ENCODE measurements at regions not wholly inside any gene's neighbourhood (a gene's known extent, or its start where the extent isn't known, plus 50 kb on each side); places are given as distances from the start of the nearest gene placed in this dataset.
"Not testable (repeated sequence)": the region's sequence is repeated elsewhere in the genome, so short reads cannot be mapped to it uniquely, and the experiment has no call there.

- H3K4me3 Mint-ChIP-seq: no peak overlapping the region
- H3K36me3 Mint-ChIP-seq (ENCODE audit: low read depth): no peaks in the 10 kb centered on the region
- DNase-seq: no peak
- TF ChIP-seq CTCF (IDR thresholded peaks at IDR 0.05): no peak
- H3K27me3 Mint-ChIP-seq (ENCODE audit: low read depth, poor library complexity): no peaks in the 10 kb centered on the region
- H3K4me1 Mint-ChIP-seq: no peaks in the 10 kb centered on the region
- H3K9me3 Mint-ChIP-seq: no peaks in the 10 kb centered on the region
- no peak overlapping the region for H3K27ac Mint-ChIP-seq
Measured at GRCh38 chr15:44836094-44836493, 99.8 kb downstream of the TRIM69 start.

- DNase-seq; H3K36me3 Mint-ChIP-seq (ENCODE audit: low read depth); H3K27me3 Mint-ChIP-seq (ENCODE audit: low read depth, poor library complexity); H3K27ac Mint-ChIP-seq; H3K4me3 Mint-ChIP-seq; H3K4me1 Mint-ChIP-seq; H3K9me3 Mint-ChIP-seq: not testable (repeated sequence)
Measured at GRCh38 chr15:44838929-44839328, 102.6 kb downstream of the TRIM69 start.

GRCh38 chr15:44841762-44842161, 105.4 kb downstream of the TRIM69 start:
- not testable (repeated sequence) for H3K9me3 Mint-ChIP-seq; H3K4me1 Mint-ChIP-seq; H3K36me3 Mint-ChIP-seq (ENCODE audit: low read depth); DNase-seq; H3K4me3 Mint-ChIP-seq; H3K27ac Mint-ChIP-seq; H3K27me3 Mint-ChIP-seq (ENCODE audit: low read depth, poor library complexity)

GRCh38 chr15:44842883-44843282, 106.6 kb downstream of the TRIM69 start:
- not testable (repeated sequence) for H3K4me1 Mint-ChIP-seq; H3K4me3 Mint-ChIP-seq; DNase-seq; H3K36me3 Mint-ChIP-seq (ENCODE audit: low read depth); H3K27me3 Mint-ChIP-seq (ENCODE audit: low read depth, poor library complexity); H3K9me3 Mint-ChIP-seq; H3K27ac Mint-ChIP-seq

GRCh38 chr15:44844936-44845335, 108.6 kb downstream of the TRIM69 start:
- H3K27me3 Mint-ChIP-seq (ENCODE audit: low read depth, poor library complexity); H3K36me3 Mint-ChIP-seq (ENCODE audit: low read depth); H3K4me1 Mint-ChIP-seq; H3K9me3 Mint-ChIP-seq; H3K27ac Mint-ChIP-seq; H3K4me3 Mint-ChIP-seq; DNase-seq: not testable (repeated sequence)

GRCh38 chr15:44846156-44846555, 109.8 kb downstream of the TRIM69 start:
- H3K27me3 Mint-ChIP-seq (ENCODE audit: low read depth, poor library complexity); H3K4me3 Mint-ChIP-seq; DNase-seq; H3K4me1 Mint-ChIP-seq; H3K36me3 Mint-ChIP-seq (ENCODE audit: low read depth); H3K27ac Mint-ChIP-seq; H3K9me3 Mint-ChIP-seq: not testable (repeated sequence)

GRCh38 chr15:44847555-44847954, 108.9 kb upstream of the TERB2 start:
- not testable (repeated sequence) for H3K9me3 Mint-ChIP-seq; H3K36me3 Mint-ChIP-seq (ENCODE audit: low read depth); H3K4me3 Mint-ChIP-seq; H3K27ac Mint-ChIP-seq; H3K27me3 Mint-ChIP-seq (ENCODE audit: low read depth, poor library complexity); DNase-seq; H3K4me1 Mint-ChIP-seq

GRCh38 chr15:44848859-44849258, 107.6 kb upstream of the TERB2 start:
- H3K27ac Mint-ChIP-seq; DNase-seq; H3K4me3 Mint-ChIP-seq; H3K27me3 Mint-ChIP-seq (ENCODE audit: low read depth, poor library complexity); H3K9me3 Mint-ChIP-seq; H3K36me3 Mint-ChIP-seq (ENCODE audit: low read depth): not testable (repeated sequence)
- H3K4me1 Mint-ChIP-seq: peaks cover 13% of the 10 kb centered on the region

- DNase-seq; H3K4me3 Mint-ChIP-seq; H3K27ac Mint-ChIP-seq; H3K9me3 Mint-ChIP-seq; H3K36me3 Mint-ChIP-seq (ENCODE audit: low read depth): not testable (repeated sequence)
- Mint-ChIP-seq H3K27me3 (ENCODE audit: low read depth, poor library complexity) (peaks cover 13% of the 10 kb centered on the region), H3K4me1 (peaks cover 13% of the 10 kb centered on the region)
Measured at GRCh38 chr15:44849701-44850403, 106.6 kb upstream of the TERB2 start.

GRCh38 chr15:44853304-44853950, 103.1 kb upstream of the TERB2 start:
- not testable (repeated sequence) for H3K36me3 Mint-ChIP-seq (ENCODE audit: low read depth); H3K27me3 Mint-ChIP-seq (ENCODE audit: low read depth, poor library complexity); H3K27ac Mint-ChIP-seq; H3K9me3 Mint-ChIP-seq; H3K4me3 Mint-ChIP-seq
- peaks cover 13% of the 10 kb centered on the region for H3K4me1 Mint-ChIP-seq
- DNase-seq: peak; percentile 71
- peak; percentile 84 for TF ChIP-seq CTCF (IDR thresholded peaks at IDR 0.05)

- H3K27me3 Mint-ChIP-seq (ENCODE audit: low read depth, poor library complexity); H3K27ac Mint-ChIP-seq; H3K36me3 Mint-ChIP-seq (ENCODE audit: low read depth); H3K4me3 Mint-ChIP-seq; H3K9me3 Mint-ChIP-seq; DNase-seq: not testable (repeated sequence)
- peaks cover 13% of the 10 kb centered on the region for H3K4me1 Mint-ChIP-seq
Measured at GRCh38 chr15:44854696-44855095, 101.8 kb upstream of the TERB2 start.

GRCh38 chr15:44856284-44856683, 100.2 kb upstream of the TERB2 start:
- not testable (repeated sequence) for H3K36me3 Mint-ChIP-seq (ENCODE audit: low read depth); H3K27me3 Mint-ChIP-seq (ENCODE audit: low read depth, poor library complexity); H3K27ac Mint-ChIP-seq; DNase-seq; H3K4me3 Mint-ChIP-seq; H3K9me3 Mint-ChIP-seq
- H3K4me1 Mint-ChIP-seq: peaks cover 13% of the 10 kb centered on the region

GRCh38 chr15:44857164-44857710, 99.2 kb upstream of the TERB2 start:
- Mint-ChIP-seq H3K4me1 (peaks cover 10% of the 10 kb centered on the region), H3K9me3 (peaks cover 14% of the 10 kb centered on the region)
- DNase-seq; H3K27ac Mint-ChIP-seq; H3K36me3 Mint-ChIP-seq (ENCODE audit: low read depth); H3K27me3 Mint-ChIP-seq (ENCODE audit: low read depth, poor library complexity); H3K4me3 Mint-ChIP-seq: not testable (repeated sequence)
